Spleen (tissue), 11 donors: ENCODE measurements at regions not wholly inside any gene's neighbourhood (a gene's known extent, or its start where the extent isn't known, plus 50 kb on each side); places are given as distances from the start of the nearest gene placed in this dataset.

ENCODE experiments used
- DNase-seq: peaks from one replicate; pipeline ENCODE4 v3.0.0-alpha.2; 2020
- H3K27ac ChIP-seq, 8 donors: fragments of 200-600 bp; sonication (generic) in 7 of 8; 1 replicate in 4 of 8; 2 replicates in 4 of 8; pipeline versions ENCODE4 v1.5.0 to v1.8.0; 2016 to 2021; ENCODE audit warnings: inconsistent platforms in 4 of 8, mild to moderate bottlenecking in 4 of 8, moderate library complexity in 1 of 8
- H3K27me3 ChIP-seq, 7 donors: fragments of 200-600 bp; sonication (generic) in 6 of 7; replicated peaks in 1 of 7; 1 replicate in 4 of 7; 2 replicates in 3 of 7; pipeline versions ENCODE4 v1.5.0 to v1.8.0; 2016 to 2021; ENCODE audit warnings: inconsistent platforms in 3 of 7, mild to moderate bottlenecking in 1 of 7
- H3K36me3 ChIP-seq, 6 donors: fragments of 200-600 bp; sonication (generic) in 5 of 6; 1 replicate in 4 of 6; 2 replicates in 2 of 6; pipeline versions ENCODE4 v1.5.0 to v1.8.0; 2016 to 2021; ENCODE audit warnings: inconsistent platforms in 2 of 6
- H3K4me1 ChIP-seq, 6 donors: fragments of 200-600 bp; sonication (generic) in 5 of 6; 1 replicate in 3 of 6; 2 replicates in 3 of 6; pipeline versions ENCODE4 v1.5.0 to v1.8.0; 2016 to 2021; ENCODE audit warnings: inconsistent platforms in 3 of 6
- H3K4me3 ChIP-seq, 8 donors: fragments of 200-600 bp; sonication (generic) in 7 of 8; 1 replicate in 4 of 8; 2 replicates in 4 of 8; pipeline versions ENCODE4 v1.5.0 to v1.8.0; 2016 to 2021; ENCODE audit warnings: inconsistent platforms in 4 of 8, mild to moderate bottlenecking in 4 of 8, moderate library complexity in 2 of 8
- H3K9me3 ChIP-seq, 8 donors: fragments of 200-600 bp; sonication (generic) in 7 of 8; 1 replicate in 4 of 8; 2 replicates in 4 of 8; pipeline versions ENCODE4 v1.5.0 to v1.8.0; 2016 to 2021; ENCODE audit warnings: inconsistent platforms in 4 of 8
- CTCF ChIP-seq, 11 experiments: fragments of 200-600 bp in 7 of 11; fragments of 450-650 bp in 4 of 11; sonication (generic) in 4 of 11; IDR thresholded peaks in 8 of 11; conservative IDR thresholded peaks in 3 of 11; 1 replicate in 7 of 11; 2 replicates in 4 of 11; pipeline versions ENCODE4 v1.4.0 to v1.8.0; 2016 to 2021; ENCODE audit warnings: antibody characterized with exemption in 11 of 11, inconsistent platforms in 4 of 11, mild to moderate bottlenecking in 1 of 11
- POLR2A ChIP-seq, 3 donors: fragments of 450-650 bp; IDR thresholded peaks; one replicate each; pipeline ENCODE4 v1.5.1; 2017; ENCODE audit warnings: antibody characterized with exemption in 3 of 3, mild to moderate bottlenecking in 1 of 3
- POLR2AphosphoS5 ChIP-seq, 3 donors: sonication (generic); formaldehyde crosslinking; IDR thresholded peaks; one replicate each; pipeline ENCODE4 v1.5.1; 2017; ENCODE audit warnings: antibody characterized with exemption in 3 of 3
- WGBS, 5 donors: extraction: QIAGEN DNeasy Blood & Tissue Kit in 3 of 5; methylation state at CpG; one replicate each; pipeline versions ENCODE4 v1.1.5 to v1.1.7; 2013 to 2018; 5-methylcytosine and 5-hydroxymethylcytosine counted together
- intact Hi-C: fragments of 100-400 bp; cut with DNase I; formaldehyde crosslinking; loops from one replicate; pipeline ENCODE4 v1.15.0; 2023; ENCODE audit warnings: low total_unique reads
- donor health status: healthy with polysubstance abuse.
- donor health status: DM: no; HTN: no; CAD: no; lungs with moderate emphysema.
- donor health status: DM: no; HTN: no; CAD: no.
- donor health status: Bipolar disorder and iron deficiency.
- donor health status: healthy.
- donor health status: DM: no; HTN: no; CAD: no.
- donor health status: DM: yes; HTN: yes; CAD: no.

GRCh38 chr2:139864821-139865302 lies 1084.7 kb upstream of the NXPH2 start:
- WGBS, 5 donors = 71 to 79% (median 73%) methylated on average over 6 of the region's 6 CpGs
- no peaks in the 10 kb centered on the region for H3K36me3 ChIP-seq
- TF ChIP-seq CTCF (IDR thresholded peaks at IDR 0.05 in 8 of 11, conservative IDR thresholded peaks at IDR 0.05 in 3 of 11) (no peak), POLR2A (IDR thresholded peaks at IDR 0.05) (no peak), POLR2AphosphoS5 (IDR thresholded peaks at IDR 0.05) (no peak)
- DNase-seq = no peak
- H3K27ac ChIP-seq = no peak overlapping the region
- H3K4me1 ChIP-seq = no peaks in the 10 kb centered on the region
- intact Hi-C loops = no loop called here
- no peaks in the 10 kb centered on the region for H3K27me3 ChIP-seq
- H3K9me3 ChIP-seq = peaks cover 0 to 45% (median 27%) of the 10 kb centered on the region in 8 donors
- H3K4me3 ChIP-seq = no peak overlapping the region

- Histone ChIP-seq H3K4me3 (no peak overlapping the region), H3K27ac (no peak overlapping the region), H3K4me1 (no peaks in the 10 kb centered on the region), H3K27me3 (no peaks in the 10 kb centered on the region), H3K9me3 (peaks cover 0 to 15% (median 2%) of the 10 kb centered on the region in 8 donors), H3K36me3 (no peaks in the 10 kb centered on the region)
- WGBS, 5 donors = 76 to 91% (median 85%) methylated on average over 3 of the region's 3 CpGs
- intact Hi-C loops = no loop called here
- TF ChIP-seq POLR2AphosphoS5 (IDR thresholded peaks at IDR 0.05) (no peak), CTCF (IDR thresholded peaks at IDR 0.05 in 8 of 11, conservative IDR thresholded peaks at IDR 0.05 in 3 of 11) (no peak), POLR2A (IDR thresholded peaks at IDR 0.05) (no peak)
- no peak for DNase-seq
These were observed 1074.7 kb upstream of the NXPH2 start for GRCh38 chr2:139854769-139855483.

GRCh38 chr2:139850254-139850890 lies 1070.2 kb upstream of the NXPH2 start:
- intact Hi-C loops = no loop called here
- 56 to 75% (median 65%) methylated on average over 1 of the region's 1 CpG for WGBS, 5 donors
- TF ChIP-seq CTCF (IDR thresholded peaks at IDR 0.05 in 8 of 11, conservative IDR thresholded peaks at IDR 0.05 in 3 of 11) (no peak), POLR2AphosphoS5 (IDR thresholded peaks at IDR 0.05) (no peak), POLR2A (IDR thresholded peaks at IDR 0.05) (no peak)

GRCh38 chr2:139836769-139837168 lies 1056.6 kb upstream of the NXPH2 start:
- H3K4me3 ChIP-seq = no peak overlapping the region
- no peak for TF ChIP-seq POLR2A (IDR thresholded peaks at IDR 0.05)
- TF ChIP-seq CTCF (IDR thresholded peaks at IDR 0.05 in 8 of 11, conservative IDR thresholded peaks at IDR 0.05 in 3 of 11) = no peak
- TF ChIP-seq POLR2AphosphoS5 (IDR thresholded peaks at IDR 0.05) = no peak
- intact Hi-C loops = no loop called here
- H3K27me3 ChIP-seq = no peaks in the 10 kb centered on the region
- H3K36me3 ChIP-seq = no peaks in the 10 kb centered on the region
- no peak for DNase-seq
- no peaks in the 10 kb centered on the region for H3K4me1 ChIP-seq
- H3K9me3 ChIP-seq = peaks cover 0 to 20% (median 11%) of the 10 kb centered on the region in 8 donors
- no peak overlapping the region for H3K27ac ChIP-seq
- WGBS, 5 donors = 69 to 85% (median 76%) methylated on average over 4 of the region's 4 CpGs

More at GRCh38 chr2:139850254-139850890, 1070.2 kb upstream of the NXPH2 start:
- Histone ChIP-seq H3K4me1 (no peaks in the 10 kb centered on the region), H3K4me3 (no peak overlapping the region), H3K9me3 (peaks cover 0 to 7% (median 0%) of the 10 kb centered on the region in 8 donors), H3K27me3 (no peaks in the 10 kb centered on the region), H3K27ac (no peak overlapping the region), H3K36me3 (no peaks in the 10 kb centered on the region)
- no peak for DNase-seq
